ENCODE measurements at regions not wholly inside any gene's neighbourhood (a gene's known extent, or its start where the extent isn't known, plus 50 kb on each side); places are given as distances from the start of the nearest gene placed in this dataset.

DNA sequence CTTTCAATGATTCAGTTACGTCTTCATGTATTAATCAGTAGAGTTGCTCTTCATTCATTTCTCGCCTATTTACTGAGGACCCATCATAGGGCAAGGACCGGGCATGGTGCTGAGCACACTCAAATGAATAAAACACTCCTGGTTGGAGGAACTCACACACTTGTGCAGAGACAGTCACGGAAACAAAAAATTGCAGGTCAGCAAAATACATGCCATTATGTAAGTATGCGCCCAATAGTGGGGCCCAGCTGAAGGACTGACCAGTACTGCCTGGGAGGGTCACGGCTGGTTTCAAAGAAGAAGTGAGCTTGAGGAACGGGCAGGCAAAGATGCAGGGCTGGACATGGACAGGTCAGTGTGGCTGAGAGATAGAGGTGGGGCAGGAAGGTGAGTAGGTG lies 102.9 kb downstream of the DDX1 start:
- no peaks in the 10 kb centered on the region for H3K79me2 ChIP-seq (ENCODE audit: control insufficient read depth in 1 of 2, insufficient read depth in 2 of 2, low read length in 2 of 2)
- no peak overlapping the region for H2BK12ac ChIP-seq (ENCODE audit: low read depth, low read length)
- H3K36me3 ChIP-seq (ENCODE audit: control insufficient read depth in 2 of 4, insufficient read depth in 4 of 4, low read length in 3 of 4): no peaks in the 10 kb centered on the region
- no peak overlapping the region for H3K4ac ChIP-seq (replicated peaks; ENCODE audit: insufficient read length, low read depth, low read length)
- TF ChIP-seq EZH2 (IDR thresholded peaks at IDR 0.05; ENCODE audit: low read depth, low read length, severe bottlenecking): no peak
- no peak for TF ChIP-seq MAFK (IDR thresholded peaks at IDR 0.05; ENCODE audit: low read depth, low read length)
- TF ChIP-seq FOSL1 (IDR thresholded peaks at IDR 0.05; ENCODE audit: insufficient read depth, low read depth, low read length): no peak
- TF ChIP-seq, protein P1, sequence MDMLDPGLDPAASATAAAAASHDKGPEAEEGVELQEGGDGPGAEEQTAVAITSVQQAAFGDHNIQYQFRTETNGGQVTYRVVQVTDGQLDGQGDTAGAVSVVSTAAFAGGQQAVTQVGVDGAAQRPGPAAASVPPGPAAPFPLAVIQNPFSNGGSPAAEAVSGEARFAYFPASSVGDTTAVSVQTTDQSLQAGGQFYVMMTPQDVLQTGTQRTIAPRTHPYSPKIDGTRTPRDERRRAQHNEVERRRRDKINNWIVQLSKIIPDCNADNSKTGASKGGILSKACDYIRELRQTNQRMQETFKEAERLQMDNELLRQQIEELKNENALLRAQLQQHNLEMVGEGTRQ (IDR thresholded peaks at IDR 0.05; ENCODE audit: low read length): no peak
- no peak for TF ChIP-seq RAD21 (IDR thresholded peaks at IDR 0.05 in 1 of 2, conservative IDR thresholded peaks at IDR 0.05 in 1 of 2; ENCODE audit: low read depth in 2 of 2, low read length in 2 of 2)
- TF ChIP-seq HDAC2 (IDR thresholded peaks at IDR 0.05; ENCODE audit: borderline replicate concordance in 1 of 2, low read depth in 2 of 2, low read length in 2 of 2): no peak
- no peak for TF ChIP-seq SUZ12 (IDR thresholded peaks at IDR 0.05; ENCODE audit: low read length)
- TF ChIP-seq POLR2AphosphoS5 (IDR thresholded peaks at IDR 0.05; ENCODE audit: low read depth, low read length): no peak
- no peak for TF ChIP-seq TCF12 (IDR thresholded peaks at IDR 0.05; ENCODE audit: low read depth, low read length)
- no peak for TF ChIP-seq HDAC6 (IDR thresholded peaks at IDR 0.05; ENCODE audit: low read depth, low read length)
- no peak for TF ChIP-seq SIRT6 (IDR thresholded peaks at IDR 0.05; ENCODE audit: low read length)
- TF ChIP-seq, protein P2, sequence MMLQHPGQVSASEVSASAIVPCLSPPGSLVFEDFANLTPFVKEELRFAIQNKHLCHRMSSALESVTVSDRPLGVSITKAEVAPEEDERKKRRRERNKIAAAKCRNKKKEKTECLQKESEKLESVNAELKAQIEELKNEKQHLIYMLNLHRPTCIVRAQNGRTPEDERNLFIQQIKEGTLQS (IDR thresholded peaks at IDR 0.05; ENCODE audit: insufficient read depth, low read depth, low read length): no peak
- no peak overlapping the region for H2BK120ac ChIP-seq (replicated peaks; ENCODE audit: low read depth, low read length)
- H3K23me2 ChIP-seq (ENCODE audit: low read depth, low read length): no peaks in the 10 kb centered on the region; the same call in 1 of the 2 replicates
- no peaks in the 10 kb centered on the region for H3K79me1 ChIP-seq (ENCODE audit: low read depth, low read length)
- no peak overlapping the region for H3K27ac ChIP-seq (ENCODE audit: low read depth, low read length)
- ChIA-PET CTCF (ENCODE audit: partially characterized antibody) (interaction anchor here (0.6 to 1.1 kb wide), 5 partner anchors 24 to 238 kb away, joined by 3 to 4 read pairs (median 3); no protein-coding TSS in a partner anchor), POLR2A (ENCODE audit: partially characterized antibody) (no interaction called here)
- H2AFZ ChIP-seq (ENCODE audit: low read length): no peak overlapping the region
- H2BK15ac ChIP-seq (ENCODE audit: low read length): no peak overlapping the region
- no peak overlapping the region for H3K56ac ChIP-seq (replicated peaks; ENCODE audit: insufficient read length, low read depth, low read length)
- no peak for DNase-seq (ENCODE audit: low read depth in 1 of 2, low spot score in 2 of 2)
- no peaks in the 10 kb centered on the region for H3K27me3 ChIP-seq (replicated peaks in 1 of 4; ENCODE audit: control insufficient read depth in 3 of 4, extremely low read depth in 1 of 4, insufficient read depth in 3 of 4, low read length in 3 of 4)
- H2BK5ac ChIP-seq (ENCODE audit: low read depth, low read length): no peak overlapping the region
- H4K5ac ChIP-seq (ENCODE audit: insufficient read length, low read depth, low read length): no peak overlapping the region
- FAIRE-seq: no peak
- H4K91ac ChIP-seq (replicated peaks; ENCODE audit: insufficient read length, low read length): no peak overlapping the region
- no peak overlapping the region for H3K18ac ChIP-seq (ENCODE audit: extremely low read depth, low read length)
- H4K20me1 ChIP-seq (replicated peaks in 1 of 2; ENCODE audit: control insufficient read depth in 1 of 2, insufficient read depth in 2 of 2, low read length in 2 of 2): no peaks in the 10 kb centered on the region
- H3K23ac ChIP-seq (ENCODE audit: insufficient read length): no peak overlapping the region
- no peak overlapping the region for H3K4me3 ChIP-seq (ENCODE audit: extremely low read depth in 1 of 4, insufficient read depth in 2 of 4, low read depth in 3 of 4, low read length in 4 of 4)
- H4K8ac ChIP-seq (ENCODE audit: extremely low read depth, insufficient read depth, low read length): no peak overlapping the region; the same call in 1 of the 2 replicates
- 86% methylated on average over 7 of the region's 7 CpGs; no CpG with 5 or more reads in 1 of the 2 experiments for WGBS, 2 experiments (ENCODE audit: extremely low coverage in 1 of 2, insufficient coverage in 1 of 2, insufficient read length in 1 of 2, insufficient replicate concordance in 2 of 2, low coverage in 1 of 2, low lambda C conversion rate in 2 of 2, missing lambda C conversion rate in 1 of 2)
- H3K14ac ChIP-seq (ENCODE audit: insufficient read length): no peak overlapping the region
- no peaks in the 10 kb centered on the region; a peak in 1 of 7 replicates for H3K4me1 ChIP-seq (replicated peaks in 1 of 4; ENCODE audit: control insufficient read depth in 3 of 4, insufficient read depth in 4 of 4, low read length in 3 of 4)
- no peaks in the 10 kb centered on the region for H3K9me3 ChIP-seq (ENCODE audit: insufficient read depth in 2 of 2, low read depth in 1 of 2, low read length in 1 of 2)
- H3K4me2 ChIP-seq (ENCODE audit: insufficient read depth in 1 of 2, low read depth in 2 of 2, low read length in 2 of 2): no peak overlapping the region
- no peak overlapping the region for H2AK5ac ChIP-seq (ENCODE audit: low read depth, low read length)
- H2BK20ac ChIP-seq (ENCODE audit: low read length): no peak overlapping the region
- H3K9ac ChIP-seq (replicated peaks in 1 of 4; ENCODE audit: extremely low read depth in 1 of 4, low read depth in 3 of 4, low read length in 3 of 4): no peak overlapping the region
